Right lobe of liver (tissue), 6 donors: ENCODE measurements at regions not wholly inside any gene's neighbourhood (a gene's known extent, or its start where the extent isn't known, plus 50 kb on each side); places are given as distances from the start of the nearest gene placed in this dataset.
"Not testable (repeated sequence)": the region's sequence is repeated elsewhere in the genome, so short reads cannot be mapped to it uniquely, and the experiment has no call there.

ENCODE experiments used
- ATAC-seq, 4 donors: fragments of 200-7000 bp; cut with Tn5 transposase; one replicate each; pipeline ENCODE4 v1.9.1; 2020; ENCODE audit warnings: mild to moderate bottlenecking in 4 of 4, moderate library complexity in 4 of 4
- DNase-seq, 3 donors: peaks; one replicate each; pipeline ENCODE4 v3.0.0-alpha.2; 2020
- H3K27ac ChIP-seq, 3 donors: fragments of 200-600 bp; one replicate each; pipeline ENCODE4 v1.8.0; 2022
- H3K27me3 ChIP-seq, 2 donors: fragments of 200-600 bp; one replicate each; pipeline ENCODE4 v1.8.0; 2022
- H3K36me3 ChIP-seq, 4 donors: fragments of 200-600 bp; sonication (generic) in 1 of 4; one replicate each; pipeline versions ENCODE4 v1.5.1 to v1.8.0; 2017 to 2022; ENCODE audit warnings: control low read depth in 1 of 4
- H3K4me1 ChIP-seq, 4 donors: fragments of 200-600 bp; sonication (generic) in 1 of 4; one replicate each; pipeline versions ENCODE4 v1.5.1 to v1.8.0; 2017 to 2022; ENCODE audit warnings: control low read depth in 1 of 4
- H3K4me3 ChIP-seq, 3 donors: fragments of 200-600 bp; one replicate each; pipeline ENCODE4 v1.8.0; 2022
- H3K9me3 ChIP-seq, 4 donors: fragments of 200-600 bp; sonication (generic) in 1 of 4; one replicate each; pipeline versions ENCODE4 v1.5.1 to v1.8.0; 2017 to 2022; ENCODE audit warnings: control low read depth in 1 of 4
- CTCF ChIP-seq, 4 donors: fragments of 200-600 bp in 3 of 4; fragments of 450-650 bp in 1 of 4; IDR thresholded peaks; one replicate each; pipeline versions ENCODE4 v1.5.1 to v1.8.0; 2016 to 2022; ENCODE audit warnings: antibody characterized with exemption in 4 of 4, mild to moderate bottlenecking in 2 of 4
- POLR2A ChIP-seq: fragments of 450-650 bp; IDR thresholded peaks from one replicate; pipeline ENCODE4 v1.6.1; 2017; ENCODE audit warnings: antibody characterized with exemption, mild to moderate bottlenecking
- WGBS: methylation state at CpG from one replicate; pipeline ENCODE4 v1.1.6; 2018; ENCODE audit warnings: low coverage, low lambda C conversion rate; ENCODE audit not compliant: insufficient coverage; ENCODE audit errors: missing lambda C conversion rate; 5-methylcytosine and 5-hydroxymethylcytosine counted together
- intact Hi-C, 2 donors: fragments of 100-400 bp; cut with DNase I; formaldehyde crosslinking; loops; one replicate each; pipeline versions ENCODE4 v1.11.2 to v1.14.1; 2022
- donor health status: DM: no; HTN: yes; CAD: no.
- donor health status: DM: no; HTN: no; CAD: no.
- donor health status: DM: no; HTN: no; CAD: no.
- donor health status: DM: no; HTN: yes; CAD: no.
- donor health status: DM: no; HTN: yes; CAD: no.

DNA sequence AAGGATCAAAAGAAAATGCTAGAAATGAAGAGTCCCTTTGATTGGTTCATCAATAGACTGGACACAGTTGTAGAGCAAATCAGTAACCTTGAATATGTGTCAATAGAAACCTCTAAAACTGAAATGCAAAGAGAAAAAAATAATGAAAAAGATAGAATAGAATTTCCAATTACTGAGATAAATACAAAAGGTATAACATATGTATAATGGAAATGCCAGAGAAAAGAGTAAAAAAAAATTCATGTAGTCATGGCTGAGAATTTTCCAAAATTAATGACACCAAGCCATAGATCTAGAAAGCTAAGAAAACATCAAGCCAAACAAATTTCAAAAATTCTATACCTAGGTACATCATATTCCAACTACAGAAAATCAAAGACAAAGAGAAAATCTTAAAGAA is 62.0 kb upstream of the HGF start:
- DNase-seq, result no peak
- intact Hi-C loops, result no loop called here
- no peaks in the 10 kb centered on the region for H3K27me3 ChIP-seq
- no peaks in the 10 kb centered on the region for H3K36me3 ChIP-seq
- H3K4me3 ChIP-seq, result no peak overlapping the region
- TF ChIP-seq POLR2A (no peak), CTCF (IDR thresholded peaks at IDR 0.05) (no peak)
- H3K4me1 ChIP-seq, result no peaks in the 10 kb centered on the region
- peaks cover 0 to 7% (median 2%) of the 10 kb centered on the region in 4 donors for H3K9me3 ChIP-seq
- H3K27ac ChIP-seq, result no peak overlapping the region
- ATAC-seq, result no peak

GRCh38 chr7:81829511-81829910 is 59.7 kb upstream of the HGF start:
- ATAC-seq, H3K4me1 ChIP-seq, DNase-seq, intact Hi-C loops, H3K9me3 ChIP-seq, H3K4me3 ChIP-seq, H3K27me3 ChIP-seq, H3K36me3 ChIP-seq, H3K27ac ChIP-seq: not testable (repeated sequence)
- WGBS, result 38% methylated on average over 2 of the region's 4 CpGs

DNA sequence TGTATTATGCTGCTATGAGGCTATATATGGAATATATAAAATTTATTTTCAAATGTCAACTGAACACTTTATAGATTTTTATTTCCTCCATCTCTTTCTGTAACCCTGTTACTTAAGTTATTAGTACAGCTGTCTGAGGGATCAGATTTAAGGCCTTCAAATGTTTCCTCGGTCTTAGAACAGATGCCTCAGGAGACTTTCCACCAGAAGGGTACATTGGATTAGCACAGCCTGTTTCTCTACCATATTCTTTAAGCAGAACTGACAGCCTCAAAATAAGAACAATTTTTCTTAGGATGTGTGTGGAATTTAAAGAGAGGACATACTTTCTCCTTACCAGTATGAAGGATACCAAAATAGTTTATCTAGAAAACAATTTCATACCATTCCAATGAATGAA is 53.0 kb upstream of the HGF start:
- no peaks in the 10 kb centered on the region for H3K36me3 ChIP-seq
- TF ChIP-seq CTCF (IDR thresholded peaks at IDR 0.05), result no peak
- TF ChIP-seq POLR2A, result no peak
- ATAC-seq (no peak), DNase-seq (no peak)
- intact Hi-C loops, result no loop called here
- no peaks in the 10 kb centered on the region for H3K27me3 ChIP-seq
- whole genome bisulfite sequencing, result 69% methylated on average over 1 of the region's 1 CpG
- H3K27ac ChIP-seq, result no peak overlapping the region
- no peaks in the 10 kb centered on the region for H3K9me3 ChIP-seq
- no peak overlapping the region for H3K4me3 ChIP-seq
- H3K4me1 ChIP-seq, result no peaks in the 10 kb centered on the region

GRCh38 chr7:81819861-81820260 is 50.0 kb upstream of the HGF start:
- H3K4me1 ChIP-seq, result no peaks in the 10 kb centered on the region
- 13% methylated on average over 1 of the region's 1 CpG for WGBS
- TF ChIP-seq CTCF (IDR thresholded peaks at IDR 0.05), result no peak
- no peak for TF ChIP-seq POLR2A

More at GRCh38 chr7:81819861-81820260, 50.0 kb upstream of the HGF start:
- ATAC-seq (no peak), DNase-seq (no peak)
- Histone ChIP-seq H3K27ac (no peak overlapping the region), H3K9me3 (no peaks in the 10 kb centered on the region), H3K36me3 (no peaks in the 10 kb centered on the region), H3K4me3 (no peak overlapping the region), H3K27me3 (no peaks in the 10 kb centered on the region)
- intact Hi-C loops, result no loop called here
